OCI-LY3 (cell line): ENCODE measurements at regions not wholly inside any gene's neighbourhood (a gene's known extent, or its start where the extent isn't known, plus 50 kb on each side); places are given as distances from the start of the nearest gene placed in this dataset.

Experiments
- EZH2phosphoT487 ChIP-seq: fragments of 200-600 bp; shearing (Covaris generic); IDR thresholded peaks from 2 replicates; pipeline ENCODE4 v1.6.1; 2018; ENCODE audit warnings: antibody characterized with exemption, mixed run types, low read depth
- TF ChIP-seq, protein P1 (sequence below): fragments of 200-600, 300-600 bp; sonication (generic); IDR thresholded peaks from 2 replicates; pipeline ENCODE4 v1.5.1; 2014; ENCODE audit warnings: antibody characterized with exemption, low read length, low read depth

DNA sequence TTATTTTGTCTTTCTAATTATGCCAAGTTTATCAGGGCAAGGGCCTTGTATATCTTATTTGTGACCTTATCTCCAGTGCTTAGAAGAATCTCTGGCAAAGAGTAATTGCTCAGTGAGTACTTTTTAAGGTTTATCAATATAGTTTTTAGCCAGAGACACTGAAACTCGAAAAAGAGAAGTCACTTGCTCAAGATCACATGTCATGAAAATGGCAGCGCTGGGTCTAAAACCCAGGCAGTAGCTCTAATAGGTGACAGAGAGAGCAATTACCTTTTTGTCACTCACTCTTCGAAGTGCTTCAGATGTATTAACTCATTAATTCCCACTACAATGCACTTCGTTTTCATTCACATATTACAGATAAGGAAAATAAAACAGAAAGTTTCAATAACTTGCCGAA lies 667.5 kb downstream of the DOK5 start:
- TF ChIP-seq, protein P1, sequence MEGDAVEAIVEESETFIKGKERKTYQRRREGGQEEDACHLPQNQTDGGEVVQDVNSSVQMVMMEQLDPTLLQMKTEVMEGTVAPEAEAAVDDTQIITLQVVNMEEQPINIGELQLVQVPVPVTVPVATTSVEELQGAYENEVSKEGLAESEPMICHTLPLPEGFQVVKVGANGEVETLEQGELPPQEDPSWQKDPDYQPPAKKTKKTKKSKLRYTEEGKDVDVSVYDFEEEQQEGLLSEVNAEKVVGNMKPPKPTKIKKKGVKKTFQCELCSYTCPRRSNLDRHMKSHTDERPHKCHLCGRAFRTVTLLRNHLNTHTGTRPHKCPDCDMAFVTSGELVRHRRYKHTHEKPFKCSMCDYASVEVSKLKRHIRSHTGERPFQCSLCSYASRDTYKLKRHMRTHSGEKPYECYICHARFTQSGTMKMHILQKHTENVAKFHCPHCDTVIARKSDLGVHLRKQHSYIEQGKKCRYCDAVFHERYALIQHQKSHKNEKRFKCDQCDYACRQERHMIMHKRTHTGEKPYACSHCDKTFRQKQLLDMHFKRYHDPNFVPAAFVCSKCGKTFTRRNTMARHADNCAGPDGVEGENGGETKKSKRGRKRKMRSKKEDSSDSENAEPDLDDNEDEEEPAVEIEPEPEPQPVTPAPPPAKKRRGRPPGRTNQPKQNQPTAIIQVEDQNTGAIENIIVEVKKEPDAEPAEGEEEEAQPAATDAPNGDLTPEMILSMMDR, result no peak
- no peak for TF ChIP-seq EZH2phosphoT487
